GM12878 (cell line): ENCODE measurements at regions not wholly inside any gene's neighbourhood (a gene's known extent, or its start where the extent isn't known, plus 50 kb on each side); places are given as distances from the start of the nearest gene placed in this dataset.

Experiments
- ATAC-seq: fragments of 200-7000 bp; cut with Tn5 transposase; 3 replicates; pipeline ENCODE4 v1.9.1; 2020; ENCODE audit warnings: mild to moderate bottlenecking, moderate library complexity
- BruUV-seq: library from RNA; stranded (reverse); fragments of 400-500 nt; replicated peaks from 2 replicates; lab custom pipeline; 2021; lab: Mats Ljungman, UMichigan
- CTCF ChIA-PET: fragments of 300-600 bp; sonication (Branson Sonifier 250); formaldehyde crosslinking; extraction: SDS; loops from one replicate; lab custom pipeline; 2021; ENCODE audit warnings: inconsistent platforms; lab: Yijun Ruan, JAX
- POLR2A ChIA-PET: fragments of 350-600 bp; formaldehyde crosslinking; extraction: SDS; loops from one replicate; lab custom pipeline; 2021; ENCODE audit warnings: inconsistent platforms; lab: Charles Lee
- RAD21 ChIA-PET: fragments of 300-600 bp; sonication (Branson Sonifier 250); formaldehyde crosslinking; loops from one replicate; lab custom pipeline; 2023; ENCODE audit warnings: antibody characterized with exemption; ENCODE audit not compliant: unreplicated experiment; lab: Charles Lee
- SMC1A ChIA-PET: fragments of 300-600 bp; sonication (Branson Sonifier 250); formaldehyde crosslinking; loops from one replicate; lab custom pipeline; 2023; ENCODE audit not compliant: unreplicated experiment, uncharacterized antibody; lab: Charles Lee
- DNase-seq: peaks from one replicate; pipeline ENCODE4 v3.0.0-alpha.2; 2011; ENCODE audit warnings: low read depth, low spot score
- FAIRE-seq: peaks from 3 replicates; lab custom pipeline; 2011; peaks lifted over from hg19 to GRCh38; lab: Jason Lieb, UNC
- H2AFZ ChIP-seq: 2 replicates; pipeline ENCODE4 v1.6.0; 2011; ENCODE audit warnings: low read depth, low read length, control low read depth; ENCODE audit not compliant: control insufficient read depth
- H3K27ac ChIP-seq: 2 replicates; pipeline ENCODE4 v1.5.1; 2011; ENCODE audit warnings: control low read depth; ENCODE audit not compliant: control insufficient read depth, insufficient read depth
- H3K27me3 ChIP-seq, 2 experiments: replicated peaks in 1 of 2; 2 replicates each; pipeline versions ENCODE4 v1.6.0 to v1.6.1; 2011; ENCODE audit warnings: low read length in 1 of 2; ENCODE audit not compliant: control insufficient read depth in 2 of 2, insufficient read depth in 2 of 2
- H3K36me3 ChIP-seq, 2 experiments: 2 replicates each; pipeline ENCODE4 v1.5.1; 2011; ENCODE audit warnings: low read length in 1 of 2; ENCODE audit not compliant: control insufficient read depth in 2 of 2, insufficient read depth in 2 of 2
- H3K4me1 ChIP-seq: 2 replicates; pipeline ENCODE4 v1.6.1; 2011; ENCODE audit warnings: mild to moderate bottlenecking, low read length, moderate library complexity, mixed read lengths; ENCODE audit not compliant: control insufficient read depth, insufficient read depth
- H3K4me2 ChIP-seq: 2 replicates; pipeline ENCODE4 v1.6.0; 2011; ENCODE audit warnings: control low read depth; ENCODE audit not compliant: control insufficient read depth, insufficient read depth
- H3K4me3 ChIP-seq: fragments of 200-600 bp; sonication (generic); 2 replicates; pipeline ENCODE4 v1.5.1; 2016
- H3K79me2 ChIP-seq: 2 replicates; pipeline ENCODE4 v1.6.0; 2011; ENCODE audit warnings: low read length; ENCODE audit not compliant: control insufficient read depth, insufficient read depth
- H3K9ac ChIP-seq: 2 replicates; pipeline ENCODE4 v1.8.0; 2011; ENCODE audit warnings: low read length, control low read depth, mixed read lengths; ENCODE audit not compliant: control insufficient read depth, insufficient read depth
- H3K9me3 ChIP-seq: replicated peaks from 3 replicates; pipeline ENCODE4 v1.5.1; 2011; ENCODE audit warnings: mild to moderate bottlenecking, low read length; ENCODE audit not compliant: control insufficient read depth, insufficient read depth
- H4K20me1 ChIP-seq: 2 replicates; pipeline ENCODE4 v1.6.0; 2011; ENCODE audit not compliant: control insufficient read depth, insufficient read depth
- CEBPB ChIP-seq, 2 experiments: fragments of 150-350 bp in 1 of 2; IDR thresholded peaks; 2 replicates each; pipeline ENCODE4 v1.6.1; 2012 to 2014; ENCODE audit warnings: low read depth in 2 of 2, low read length in 2 of 2, borderline replicate concordance in 1 of 2, inconsistent platforms in 1 of 2
- ETV6 ChIP-seq, 2 experiments: fragments of 450-650 bp in 1 of 2; IDR thresholded peaks in 1 of 2; conservative IDR thresholded peaks in 1 of 2; 2 replicates each; pipeline ENCODE4 v1.6.1; 2014; ENCODE audit warnings: antibody characterized with exemption in 1 of 2, borderline replicate concordance in 1 of 2, low read depth in 1 of 2, mild to moderate bottlenecking in 1 of 2, moderate library complexity in 1 of 2
- FOS ChIP-seq: IDR thresholded peaks from 3 replicates; pipeline ENCODE4 v1.6.1; 2011; ENCODE audit warnings: borderline replicate concordance; ENCODE audit not compliant: insufficient read length; ENCODE audit errors: extremely low read depth
- MTA2 ChIP-seq: fragments of 450-650 bp; IDR thresholded peaks from 2 replicates; pipeline ENCODE4 v1.6.1; 2016; ENCODE audit warnings: low read depth, mild to moderate bottlenecking, moderate library complexity
- NBN ChIP-seq: fragments of 450-650 bp; IDR thresholded peaks from 2 replicates; pipeline ENCODE4 v1.6.1; 2016
- NFIC ChIP-seq: IDR thresholded peaks from 2 replicates; pipeline ENCODE4 v1.6.1; 2012; ENCODE audit warnings: low read depth, mild to moderate bottlenecking, inconsistent platforms, low read length, moderate library complexity
- PAX5 ChIP-seq: IDR thresholded peaks from 2 replicates; pipeline ENCODE4 v1.6.1; 2011; ENCODE audit warnings: low read depth, low read length, borderline replicate concordance
- POLR2A ChIP-seq: IDR thresholded peaks from 2 replicates; pipeline ENCODE4 v1.6.1; 2011; ENCODE audit warnings: low read depth, mild to moderate bottlenecking, low read length
- RAD51 ChIP-seq: fragments of 450-650 bp; IDR thresholded peaks from 2 replicates; pipeline ENCODE4 v1.6.1; 2016; ENCODE audit warnings: moderate library complexity, mild to moderate bottlenecking, inconsistent platforms
- RUNX3 ChIP-seq: IDR thresholded peaks from 2 replicates; pipeline ENCODE4 v1.6.1; 2012; ENCODE audit warnings: low read length, inconsistent platforms
- SIN3A ChIP-seq: IDR thresholded peaks from 2 replicates; pipeline ENCODE4 v1.6.1; 2012; ENCODE audit warnings: low read depth, low read length, improper control_type of control experiment
- SIX5 ChIP-seq: IDR thresholded peaks from 2 replicates; pipeline ENCODE4 v1.6.1; 2011; ENCODE audit warnings: mild to moderate bottlenecking, low read depth, low read length, moderate library complexity; ENCODE audit not compliant: severe bottlenecking
- SMAD1 ChIP-seq: fragments of 450-650 bp; IDR thresholded peaks from 2 replicates; pipeline ENCODE4 v1.6.1; 2018; ENCODE audit warnings: mild to moderate bottlenecking, low read depth; ENCODE audit not compliant: partially characterized antibody
- SMAD5 ChIP-seq: IDR thresholded peaks from 2 replicates; pipeline ENCODE4 v1.6.1; 2016; ENCODE audit warnings: antibody characterized with exemption, low read depth
- SPI1 ChIP-seq: IDR thresholded peaks from 2 replicates; pipeline ENCODE4 v1.6.1; 2011; ENCODE audit warnings: low read depth, mild to moderate bottlenecking, low read length, moderate library complexity, borderline replicate concordance; ENCODE audit not compliant: insufficient read depth
- TCF3 ChIP-seq: IDR thresholded peaks from 2 replicates; pipeline ENCODE4 v1.6.1; 2012; ENCODE audit warnings: low read depth, mild to moderate bottlenecking, low read length, borderline replicate concordance; ENCODE audit not compliant: insufficient read depth
- WGBS: methylation state at CpG from one replicate; pipeline ENCODE4 v1.1.6; 2016; ENCODE audit warnings: low lambda C conversion rate; ENCODE audit not compliant: insufficient replicate concordance, insufficient coverage; ENCODE audit errors: missing lambda C conversion rate; 5-methylcytosine and 5-hydroxymethylcytosine counted together
- in situ Hi-C: fragments of 300-500 bp; cut with MboI; formaldehyde crosslinking; loops from 9 replicates; pipeline ENCODE4 v1.14.3; 2018; ENCODE audit warnings: mixed read lengths
- intact Hi-C: fragments of 100-400 bp; cut with micrococcal nuclease; formaldehyde crosslinking; loops from one replicate; pipeline ENCODE4 v1.14.2; 2022; ENCODE audit not compliant: unreplicated experiment
- TF ChIP-seq, protein P1 (sequence below): fragments of 450-650 bp; IDR thresholded peaks from 2 replicates; pipeline ENCODE4 v1.6.1; 2016; ENCODE audit warnings: mild to moderate bottlenecking
- TF ChIP-seq, protein P2 (sequence below): fragments of 450-650 bp; IDR thresholded peaks from 2 replicates; pipeline ENCODE4 v1.6.1; 2018; ENCODE audit warnings: borderline replicate concordance, mild to moderate bottlenecking; ENCODE audit not compliant: partially characterized antibody
- TF ChIP-seq, protein P3 (sequence below): fragments of 450-650 bp; IDR thresholded peaks from 2 replicates; pipeline ENCODE4 v1.6.1; 2018; ENCODE audit warnings: mild to moderate bottlenecking, low read depth, moderate library complexity; ENCODE audit not compliant: partially characterized antibody

DNA sequence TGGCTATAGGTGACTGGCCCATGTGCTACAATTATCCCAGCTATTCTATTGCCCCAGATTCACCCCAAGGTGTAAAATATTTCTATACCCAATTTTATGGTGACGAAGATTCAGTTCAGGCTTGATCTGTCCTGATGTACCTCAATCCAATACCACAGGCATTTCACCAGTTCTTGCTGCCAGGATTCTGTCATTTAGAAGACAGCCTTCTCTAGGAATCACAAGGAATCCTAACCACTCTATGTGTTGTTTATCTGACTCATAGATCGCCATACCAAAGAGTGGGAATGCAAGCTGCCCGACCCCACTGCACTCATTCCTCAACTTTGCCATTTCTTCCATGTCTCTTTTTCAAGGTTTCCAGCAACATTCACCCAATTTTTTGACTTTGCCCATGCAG lies 355.0 kb upstream of the EMCN start:
- DNase-seq, result no peak
- whole genome bisulfite sequencing, result 62% methylated on average over 3 of the region's 3 CpGs
- SMC1A ChIA-PET, result interaction anchor here (0.7 to 1.3 kb wide), 2 partner anchors 12 to 26 kb away, joined by 3 to 4 read pairs; no protein-coding TSS in a partner anchor

More for the DNA sequence above, 355.0 kb upstream of the EMCN start:
- H3K9ac ChIP-seq, result no peak overlapping the region
- no peak overlapping the region for H3K4me2 ChIP-seq
- in situ Hi-C loops, result no loop called here
- ChIA-PET POLR2A (interaction anchor here (0.9 kb wide), 1 partner anchor 9 kb away, joined by 3 read pairs; no protein-coding TSS in a partner anchor), RAD21 (no interaction called here), CTCF (interaction anchor here (0.6 kb wide), 1 partner anchor 135 kb away, joined by 3 read pairs; no protein-coding TSS in a partner anchor)
- H2AFZ ChIP-seq, result no peak overlapping the region
- no peaks in the 10 kb centered on the region for H4K20me1 ChIP-seq
- ATAC-seq (no peak), FAIRE-seq (no peak)
- no TSS peak for BruUV-seq
- no peaks in the 10 kb centered on the region for H3K27me3 ChIP-seq
- no peaks in the 10 kb centered on the region for H3K36me3 ChIP-seq
- TF ChIP-seq RAD51, result no peak
- no peak for TF ChIP-seq NFIC
- TF ChIP-seq RUNX3, result no peak
- no peak for TF ChIP-seq SIX5
- no peak for TF ChIP-seq SMAD1
- TF ChIP-seq SIN3A, result no peak
- no peak for TF ChIP-seq NBN
- no peak for TF ChIP-seq SPI1
- TF ChIP-seq CEBPB (IDR thresholded peaks at IDR 0.05; ENCODE audit: borderline replicate concordance in 1 of 2, low read depth in 2 of 2, low read length in 2 of 2), result no peak
- TF ChIP-seq, protein P1, sequence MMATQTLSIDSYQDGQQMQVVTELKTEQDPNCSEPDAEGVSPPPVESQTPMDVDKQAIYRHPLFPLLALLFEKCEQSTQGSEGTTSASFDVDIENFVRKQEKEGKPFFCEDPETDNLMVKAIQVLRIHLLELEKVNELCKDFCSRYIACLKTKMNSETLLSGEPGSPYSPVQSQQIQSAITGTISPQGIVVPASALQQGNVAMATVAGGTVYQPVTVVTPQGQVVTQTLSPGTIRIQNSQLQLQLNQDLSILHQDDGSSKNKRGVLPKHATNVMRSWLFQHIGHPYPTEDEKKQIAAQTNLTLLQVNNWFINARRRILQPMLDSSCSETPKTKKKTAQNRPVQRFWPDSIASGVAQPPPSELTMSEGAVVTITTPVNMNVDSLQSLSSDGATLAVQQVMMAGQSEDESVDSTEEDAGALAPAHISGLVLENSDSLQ, result no peak
- no peak for TF ChIP-seq FOS
- TF ChIP-seq, protein P2, sequence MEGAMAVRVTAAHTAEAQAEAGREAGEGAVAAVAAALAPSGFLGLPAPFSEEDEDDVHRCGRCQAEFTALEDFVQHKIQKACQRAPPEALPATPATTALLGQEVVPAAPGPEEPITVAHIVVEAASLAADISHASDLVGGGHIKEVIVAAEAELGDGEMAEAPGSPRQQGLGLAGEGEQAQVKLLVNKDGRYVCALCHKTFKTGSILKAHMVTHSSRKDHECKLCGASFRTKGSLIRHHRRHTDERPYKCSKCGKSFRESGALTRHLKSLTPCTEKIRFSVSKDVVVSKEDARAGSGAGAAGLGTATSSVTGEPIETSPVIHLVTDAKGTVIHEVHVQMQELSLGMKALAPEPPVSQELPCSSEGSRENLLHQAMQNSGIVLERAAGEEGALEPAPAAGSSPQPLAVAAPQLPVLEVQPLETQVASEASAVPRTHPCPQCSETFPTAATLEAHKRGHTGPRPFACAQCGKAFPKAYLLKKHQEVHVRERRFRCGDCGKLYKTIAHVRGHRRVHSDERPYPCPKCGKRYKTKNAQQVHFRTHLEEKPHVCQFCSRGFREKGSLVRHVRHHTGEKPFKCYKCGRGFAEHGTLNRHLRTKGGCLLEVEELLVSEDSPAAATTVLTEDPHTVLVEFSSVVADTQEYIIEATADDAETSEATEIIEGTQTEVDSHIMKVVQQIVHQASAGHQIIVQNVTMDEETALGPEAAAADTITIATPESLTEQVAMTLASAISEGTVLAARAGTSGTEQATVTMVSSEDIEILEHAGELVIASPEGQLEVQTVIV, result no peak
- no peak for TF ChIP-seq TCF3
- no peak for TF ChIP-seq SMAD5
- no peak for TF ChIP-seq MTA2
- no peak for TF ChIP-seq POLR2A
- TF ChIP-seq, protein P3, sequence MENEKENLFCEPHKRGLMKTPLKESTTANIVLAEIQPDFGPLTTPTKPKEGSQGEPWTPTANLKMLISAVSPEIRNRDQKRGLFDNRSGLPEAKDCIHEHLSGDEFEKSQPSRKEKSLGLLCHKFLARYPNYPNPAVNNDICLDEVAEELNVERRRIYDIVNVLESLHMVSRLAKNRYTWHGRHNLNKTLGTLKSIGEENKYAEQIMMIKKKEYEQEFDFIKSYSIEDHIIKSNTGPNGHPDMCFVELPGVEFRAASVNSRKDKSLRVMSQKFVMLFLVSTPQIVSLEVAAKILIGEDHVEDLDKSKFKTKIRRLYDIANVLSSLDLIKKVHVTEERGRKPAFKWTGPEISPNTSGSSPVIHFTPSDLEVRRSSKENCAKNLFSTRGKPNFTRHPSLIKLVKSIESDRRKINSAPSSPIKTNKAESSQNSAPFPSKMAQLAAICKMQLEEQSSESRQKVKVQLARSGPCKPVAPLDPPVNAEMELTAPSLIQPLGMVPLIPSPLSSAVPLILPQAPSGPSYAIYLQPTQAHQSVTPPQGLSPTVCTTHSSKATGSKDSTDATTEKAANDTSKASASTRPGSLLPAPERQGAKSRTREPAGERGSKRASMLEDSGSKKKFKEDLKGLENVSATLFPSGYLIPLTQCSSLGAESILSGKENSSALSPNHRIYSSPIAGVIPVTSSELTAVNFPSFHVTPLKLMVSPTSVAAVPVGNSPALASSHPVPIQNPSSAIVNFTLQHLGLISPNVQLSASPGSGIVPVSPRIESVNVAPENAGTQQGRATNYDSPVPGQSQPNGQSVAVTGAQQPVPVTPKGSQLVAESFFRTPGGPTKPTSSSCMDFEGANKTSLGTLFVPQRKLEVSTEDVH, result no peak
- TF ChIP-seq ETV6 (conservative IDR thresholded peaks at IDR 0.05 in 1 of 2, IDR thresholded peaks at IDR 0.05 in 1 of 2; ENCODE audit: borderline replicate concordance in 1 of 2, low read depth in 1 of 2), result no peak
- no peak for TF ChIP-seq PAX5
- no peaks in the 10 kb centered on the region for H3K4me1 ChIP-seq
- no peak overlapping the region for H3K4me3 ChIP-seq
- intact Hi-C loops, result no loop called here
- no peak overlapping the region for H3K27ac ChIP-seq
- H3K9me3 ChIP-seq, result no peaks in the 10 kb centered on the region
- no peaks in the 10 kb centered on the region for H3K79me2 ChIP-seq
